ENCODE measurements at regions not wholly inside any gene's neighbourhood (a gene's known extent, or its start where the extent isn't known, plus 50 kb on each side); places are given as distances from the start of the nearest gene placed in this dataset.

DNA sequence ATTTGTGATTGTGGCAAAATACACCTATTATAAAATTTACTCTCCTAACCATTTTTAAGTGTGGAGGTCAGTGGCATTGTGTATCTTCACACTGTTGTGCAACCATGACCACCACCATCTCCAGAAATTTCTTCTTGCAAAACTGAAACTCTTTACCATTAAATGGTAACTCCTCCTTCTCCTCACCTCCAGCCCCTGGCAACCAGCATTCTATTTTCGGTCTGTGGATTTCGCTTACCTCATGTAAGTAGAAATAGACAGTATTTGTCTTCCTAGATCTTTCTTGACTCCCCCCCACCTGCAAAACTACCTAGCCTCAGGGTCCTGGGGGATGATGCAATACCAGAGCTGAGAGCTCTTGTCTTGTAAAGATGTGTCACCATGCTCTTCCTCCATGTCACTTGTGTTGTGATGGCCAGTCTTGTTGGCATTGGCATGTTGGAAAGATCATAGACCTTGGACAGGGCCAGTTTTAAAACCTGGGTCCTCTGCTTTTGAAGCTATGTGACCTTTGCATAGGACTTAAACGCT is 71.1 kb upstream of the EMX2 start:
- Histone ChIP-seq H3K27ac (ENCODE audit: low read depth, low read length) (no peak overlapping the region), H3K9ac (ENCODE audit: low read length) (no peak overlapping the region), H3K4me3 (ENCODE audit: low read depth, low read length) (no peak overlapping the region), H3K4me1 (ENCODE audit: control insufficient read depth, insufficient read depth, low read length) (no peaks in the 10 kb centered on the region), H3K36me3 (ENCODE audit: control insufficient read depth, insufficient read depth, low read length) (no peaks in the 10 kb centered on the region), H3K9me3 (ENCODE audit: control insufficient read depth, insufficient read depth, low read depth, low read length) (no peaks in the 10 kb centered on the region; the same call in 1 of the 2 replicates), H3K27me3 (ENCODE audit: control insufficient read depth, insufficient read depth, low read length) (no peaks in the 10 kb centered on the region)

DNA sequence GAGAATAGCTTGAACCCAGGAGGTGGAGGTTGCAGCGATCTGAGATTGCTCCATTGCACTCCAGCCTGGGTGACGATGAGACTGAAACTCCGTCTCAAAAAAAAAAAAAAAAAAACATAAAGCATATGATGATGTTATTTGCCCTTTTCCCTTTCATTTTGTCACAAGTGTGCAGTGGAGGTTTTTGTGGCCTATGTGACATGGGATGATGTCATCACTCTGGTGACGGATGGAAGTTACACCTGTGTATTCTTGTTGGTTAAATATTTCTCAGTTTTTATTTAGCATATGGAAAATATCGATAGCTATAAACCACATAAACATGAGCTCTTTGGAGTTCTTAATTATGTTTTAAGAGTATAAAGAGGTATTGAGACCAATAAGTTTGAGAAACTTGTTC is 71.8 kb upstream of the EMX2 start:
- Histone ChIP-seq H3K27me3 (ENCODE audit: control insufficient read depth, insufficient read depth, low read length) (no peaks in the 10 kb centered on the region), H3K4me1 (ENCODE audit: control insufficient read depth, insufficient read depth, low read length) (no peaks in the 10 kb centered on the region), H3K4me3 (ENCODE audit: low read depth, low read length) (no peak overlapping the region), H3K9me3 (ENCODE audit: control insufficient read depth, insufficient read depth, low read depth, low read length) (no peaks in the 10 kb centered on the region), H3K27ac (ENCODE audit: low read depth, low read length) (no peak overlapping the region), H3K36me3 (ENCODE audit: control insufficient read depth, insufficient read depth, low read length) (no peaks in the 10 kb centered on the region), H3K9ac (ENCODE audit: low read length) (no peak overlapping the region)

DNA sequence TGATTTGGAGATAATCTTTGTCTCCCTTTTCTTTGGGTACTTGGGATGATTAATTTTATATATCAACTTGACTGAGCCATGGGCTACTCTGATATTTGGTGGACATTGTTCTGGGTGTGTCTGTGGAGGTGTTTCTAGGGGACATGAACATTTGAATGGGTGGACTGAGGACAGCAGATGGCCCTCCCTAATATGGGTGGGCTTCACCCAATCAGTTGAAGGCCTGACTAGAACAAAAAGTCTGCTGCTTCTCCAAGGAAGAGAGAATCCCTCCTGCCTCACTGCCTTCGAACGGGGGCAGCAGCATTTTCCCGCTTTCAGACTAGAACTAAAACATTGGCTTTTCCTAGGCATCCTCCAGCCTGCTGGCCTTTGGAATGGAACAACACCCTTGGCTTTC is 73.9 kb upstream of the EMX2 start:
- Histone ChIP-seq H3K27me3 (ENCODE audit: control insufficient read depth, insufficient read depth, low read length) (no peaks in the 10 kb centered on the region), H3K4me1 (ENCODE audit: control insufficient read depth, insufficient read depth, low read length) (no peaks in the 10 kb centered on the region), H3K9ac (ENCODE audit: low read length) (no peak overlapping the region), H3K36me3 (ENCODE audit: control insufficient read depth, insufficient read depth, low read length) (no peaks in the 10 kb centered on the region), H3K9me3 (ENCODE audit: control insufficient read depth, insufficient read depth, low read depth, low read length) (no peaks in the 10 kb centered on the region), H3K4me3 (ENCODE audit: low read depth, low read length) (no peak overlapping the region), H3K27ac (ENCODE audit: low read depth, low read length) (no peak overlapping the region)

DNA sequence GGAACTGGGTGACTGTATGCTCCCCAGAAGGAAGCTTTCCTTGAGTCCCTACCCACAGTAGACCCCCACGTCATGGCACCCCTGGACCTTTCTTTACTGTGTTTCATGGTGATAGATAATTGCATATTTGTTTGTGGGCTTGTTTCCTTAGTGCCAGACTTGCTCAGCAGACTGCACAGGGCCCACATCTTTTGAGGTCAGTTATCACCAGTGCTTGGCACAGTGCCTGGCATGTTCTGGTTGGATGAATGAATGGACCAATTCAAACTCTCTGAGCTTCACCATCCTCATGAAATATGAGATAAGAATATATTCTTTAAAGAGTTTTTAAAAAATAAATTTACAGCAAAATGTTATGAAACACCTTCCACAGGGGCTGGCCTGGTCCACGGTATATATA is 78.4 kb upstream of the EMX2 start:
- H3K27me3 ChIP-seq (ENCODE audit: control insufficient read depth, insufficient read depth, low read length): no peaks in the 10 kb centered on the region
- H3K36me3 ChIP-seq (ENCODE audit: control insufficient read depth, insufficient read depth, low read length): no peaks in the 10 kb centered on the region
- no peak overlapping the region for H3K27ac ChIP-seq (ENCODE audit: low read depth, low read length)

DNA sequence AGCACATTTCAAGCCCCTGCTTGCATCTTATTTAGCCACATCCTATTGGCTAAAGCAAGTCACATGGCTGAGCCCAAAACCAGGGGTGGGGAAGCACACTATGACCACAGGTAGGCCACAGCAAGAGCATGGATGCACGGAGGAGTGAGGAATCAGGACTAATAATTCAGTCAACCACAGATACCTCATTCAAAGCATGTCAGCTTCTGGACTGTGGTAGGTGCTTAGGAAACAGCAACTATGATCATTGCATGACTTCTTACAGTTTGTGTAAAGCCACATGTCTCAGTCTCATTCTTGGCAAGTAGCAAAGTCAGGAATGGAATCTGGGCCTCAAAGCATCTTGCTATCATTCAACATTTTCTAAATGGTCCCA is 79.0 kb upstream of the EMX2 start:
- Histone ChIP-seq H3K36me3 (ENCODE audit: control insufficient read depth, insufficient read depth, low read length) (no peaks in the 10 kb centered on the region), H3K4me1 (ENCODE audit: control insufficient read depth, insufficient read depth, low read length) (peaks cover 8% of the 10 kb centered on the region; the same call in 1 of the 2 replicates), H3K27me3 (ENCODE audit: control insufficient read depth, insufficient read depth, low read length) (no peaks in the 10 kb centered on the region), H3K4me3 (ENCODE audit: low read depth, low read length) (no peak overlapping the region), H3K27ac (ENCODE audit: low read depth, low read length) (no peak overlapping the region), H3K9me3 (ENCODE audit: control insufficient read depth, insufficient read depth, low read depth, low read length) (peaks cover 7% of the 10 kb centered on the region; the same call in 1 of the 2 replicates), H3K9ac (ENCODE audit: low read length) (no peak overlapping the region)

More for the DNA sequence above, 78.4 kb upstream of the EMX2 start:
- peaks cover 8% of the 10 kb centered on the region; the same call in 1 of the 2 replicates for H3K4me1 ChIP-seq (ENCODE audit: control insufficient read depth, insufficient read depth, low read length)
- peaks cover 7% of the 10 kb centered on the region; the same call in 1 of the 2 replicates for H3K9me3 ChIP-seq (ENCODE audit: control insufficient read depth, insufficient read depth, low read depth, low read length)
- H3K9ac ChIP-seq (ENCODE audit: low read length): no peak overlapping the region
- no peak overlapping the region for H3K4me3 ChIP-seq (ENCODE audit: low read depth, low read length)

DNA sequence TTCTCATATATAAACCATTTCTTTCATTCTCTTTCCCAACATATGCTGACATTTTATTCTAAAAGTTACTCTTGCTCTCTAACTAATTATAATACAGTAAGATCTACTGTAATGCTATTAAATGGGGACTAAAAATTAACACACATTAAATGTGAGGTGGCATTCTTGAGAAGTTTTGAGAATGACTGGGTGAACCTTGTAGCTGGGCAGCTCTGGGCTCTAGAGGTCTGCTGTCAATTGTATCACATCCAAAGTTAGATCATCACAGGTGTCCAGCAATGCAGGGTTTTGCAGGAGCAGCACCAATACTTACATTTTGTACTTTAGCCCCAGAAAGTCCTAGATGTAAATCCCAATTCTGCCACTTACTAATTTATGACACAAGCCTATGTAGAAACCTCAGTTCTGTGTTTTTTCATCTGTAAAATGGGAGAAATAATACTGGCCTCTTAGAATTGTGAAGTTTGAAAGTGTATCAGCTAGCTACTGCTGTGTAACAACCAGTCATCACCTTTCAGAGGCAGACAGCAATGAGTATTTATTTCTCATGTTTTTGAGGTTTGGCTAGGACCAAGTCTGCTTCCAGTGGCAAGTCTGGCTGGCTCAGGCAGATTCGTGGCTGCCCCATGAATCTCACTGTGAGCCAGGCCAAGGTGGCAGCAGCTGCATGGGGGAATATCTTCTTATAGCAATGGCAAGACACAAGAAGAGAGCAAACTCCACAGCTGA is 79.6 kb upstream of the EMX2 start:
- no peaks in the 10 kb centered on the region for H3K27me3 ChIP-seq (ENCODE audit: control insufficient read depth, insufficient read depth, low read length)
- no peaks in the 10 kb centered on the region for H3K36me3 ChIP-seq (ENCODE audit: control insufficient read depth, insufficient read depth, low read length)
- H3K4me1 ChIP-seq (ENCODE audit: control insufficient read depth, insufficient read depth, low read length): peaks cover 8% of the 10 kb centered on the region; the same call in 1 of the 2 replicates
- no peak overlapping the region for H3K27ac ChIP-seq (ENCODE audit: low read depth, low read length)
- peaks cover 7% of the 10 kb centered on the region; the same call in 1 of the 2 replicates for H3K9me3 ChIP-seq (ENCODE audit: control insufficient read depth, insufficient read depth, low read depth, low read length)
- no peak overlapping the region for H3K9ac ChIP-seq (ENCODE audit: low read length)
- no peak overlapping the region for H3K4me3 ChIP-seq (ENCODE audit: low read depth, low read length)

DNA sequence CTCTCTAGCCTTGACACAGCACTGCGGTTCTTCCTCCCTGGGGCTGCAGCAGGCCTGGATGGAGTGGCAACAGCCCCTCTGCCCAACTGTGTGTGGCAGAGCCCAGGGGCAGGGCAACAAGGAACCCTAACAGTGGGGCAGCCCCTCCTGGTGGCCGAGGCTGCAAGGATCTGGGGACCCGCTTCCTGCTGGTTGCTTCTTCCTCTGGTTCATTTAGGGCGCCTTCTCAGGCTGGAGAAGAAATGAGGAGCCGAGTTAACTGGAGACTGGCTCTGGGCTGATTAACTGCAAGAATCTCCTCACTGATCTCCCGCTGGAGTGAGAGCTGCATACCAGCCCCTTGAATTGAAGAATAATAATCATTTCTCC is 80.1 kb upstream of the EMX2 start:
- Histone ChIP-seq H3K4me3 (ENCODE audit: low read depth, low read length) (no peak overlapping the region), H3K36me3 (ENCODE audit: control insufficient read depth, insufficient read depth, low read length) (no peaks in the 10 kb centered on the region), H3K9me3 (ENCODE audit: control insufficient read depth, insufficient read depth, low read depth, low read length) (peaks cover 7% of the 10 kb centered on the region; the same call in 1 of the 2 replicates), H3K27me3 (ENCODE audit: control insufficient read depth, insufficient read depth, low read length) (no peaks in the 10 kb centered on the region), H3K27ac (ENCODE audit: low read depth, low read length) (no peak overlapping the region), H3K9ac (ENCODE audit: low read length) (no peak overlapping the region), H3K4me1 (ENCODE audit: control insufficient read depth, insufficient read depth, low read length) (peaks cover 8% of the 10 kb centered on the region; the same call in 1 of the 2 replicates)

DNA sequence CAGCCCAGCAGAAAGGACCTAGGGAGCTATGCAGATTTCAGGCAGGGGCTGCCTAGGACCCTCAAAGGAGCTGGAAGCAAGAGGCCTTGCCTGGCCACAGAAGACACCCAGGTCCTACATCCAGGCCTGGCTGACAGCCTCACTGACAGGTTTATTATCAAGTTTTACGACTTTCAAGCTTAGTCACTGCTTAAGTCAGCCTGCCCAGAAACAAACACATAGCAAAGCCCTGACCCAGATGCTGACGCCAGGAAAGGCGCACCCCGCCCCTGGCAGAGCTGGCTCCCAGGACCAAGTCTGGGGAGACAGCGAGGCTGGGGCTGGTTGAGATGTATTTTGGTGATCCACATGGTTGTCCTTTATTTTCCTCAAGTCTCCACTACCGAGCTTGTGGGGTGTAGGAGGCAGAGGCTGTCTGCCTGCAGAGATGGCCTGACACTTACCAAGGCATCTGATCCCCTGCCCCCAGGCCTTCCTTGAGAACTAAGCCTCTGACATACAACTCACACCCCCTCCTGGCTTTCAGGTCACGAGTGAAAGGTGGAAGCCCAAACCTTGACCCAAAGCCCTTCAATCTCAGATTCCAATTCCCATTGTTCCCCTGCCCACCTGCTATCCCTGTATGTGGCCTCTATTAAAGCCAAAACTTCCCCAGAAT is 80.7 kb upstream of the EMX2 start:
- H3K36me3 ChIP-seq (ENCODE audit: control insufficient read depth, insufficient read depth, low read length): no peaks in the 10 kb centered on the region
- H3K27me3 ChIP-seq (ENCODE audit: control insufficient read depth, insufficient read depth, low read length): no peaks in the 10 kb centered on the region
- no peak overlapping the region for H3K9ac ChIP-seq (ENCODE audit: low read length)
- H3K4me3 ChIP-seq (ENCODE audit: low read depth, low read length): no peak overlapping the region
- H3K27ac ChIP-seq (ENCODE audit: low read depth, low read length): no peak overlapping the region
- peaks cover 13% of the 10 kb centered on the region; the same call in 1 of the 2 replicates for H3K4me1 ChIP-seq (ENCODE audit: control insufficient read depth, insufficient read depth, low read length)
- H3K9me3 ChIP-seq (ENCODE audit: control insufficient read depth, insufficient read depth, low read depth, low read length): peaks cover 7% of the 10 kb centered on the region; the same call in 1 of the 2 replicates

DNA sequence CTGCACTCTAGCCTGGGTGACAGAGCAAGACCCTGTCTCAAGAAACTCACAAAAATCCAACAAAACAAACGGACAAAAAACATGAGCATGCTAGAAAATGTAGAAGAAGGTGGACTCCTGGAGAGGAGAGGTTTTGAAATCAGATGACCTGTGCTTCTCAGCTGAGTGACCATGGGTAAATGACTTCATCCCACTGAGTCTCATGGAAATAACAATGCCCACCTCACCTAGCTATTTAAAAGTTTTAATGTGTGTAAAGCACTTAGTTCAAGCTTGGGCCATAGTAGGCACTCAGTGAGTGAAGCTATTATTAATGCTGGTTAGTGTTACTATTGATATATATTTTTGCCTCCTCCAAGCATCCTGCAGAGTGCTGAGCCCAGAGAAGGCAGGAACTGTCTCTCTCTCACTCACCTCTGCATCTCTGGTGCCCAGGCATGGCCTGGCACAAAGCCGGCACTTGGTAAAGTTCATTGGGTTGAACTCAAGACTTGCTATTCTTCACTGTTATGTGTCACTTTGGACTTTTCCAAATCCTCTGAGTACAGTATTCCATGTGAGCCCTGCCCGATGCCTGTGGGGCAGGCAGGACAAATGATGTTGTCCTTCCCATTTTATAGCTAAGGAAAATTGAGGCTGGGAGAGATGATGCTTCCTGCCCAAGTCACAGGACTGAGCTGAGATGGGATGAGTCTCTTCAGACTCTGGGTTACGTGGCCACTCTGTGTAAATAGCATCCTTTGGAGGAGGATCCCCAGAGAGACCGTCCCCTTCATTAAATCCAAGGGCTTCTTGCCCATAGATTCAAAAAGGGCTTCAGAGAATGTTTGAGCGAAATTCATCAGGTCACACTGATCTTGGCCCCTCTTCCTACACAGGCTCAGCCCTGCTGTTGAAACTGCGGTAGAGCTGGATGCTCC is 81.4 kb upstream of the EMX2 start:
- Histone ChIP-seq H3K9me3 (ENCODE audit: control insufficient read depth, insufficient read depth, low read depth, low read length) (peaks cover 7% of the 10 kb centered on the region; the same call in 1 of the 2 replicates), H3K4me3 (ENCODE audit: low read depth, low read length) (no peak overlapping the region), H3K27ac (ENCODE audit: low read depth, low read length) (no peak overlapping the region), H3K27me3 (ENCODE audit: control insufficient read depth, insufficient read depth, low read length) (no peaks in the 10 kb centered on the region), H3K36me3 (ENCODE audit: control insufficient read depth, insufficient read depth, low read length) (no peaks in the 10 kb centered on the region), H3K9ac (ENCODE audit: low read length) (no peak overlapping the region), H3K4me1 (ENCODE audit: control insufficient read depth, insufficient read depth, low read length) (peaks cover 13% of the 10 kb centered on the region; the same call in 1 of the 2 replicates)

DNA sequence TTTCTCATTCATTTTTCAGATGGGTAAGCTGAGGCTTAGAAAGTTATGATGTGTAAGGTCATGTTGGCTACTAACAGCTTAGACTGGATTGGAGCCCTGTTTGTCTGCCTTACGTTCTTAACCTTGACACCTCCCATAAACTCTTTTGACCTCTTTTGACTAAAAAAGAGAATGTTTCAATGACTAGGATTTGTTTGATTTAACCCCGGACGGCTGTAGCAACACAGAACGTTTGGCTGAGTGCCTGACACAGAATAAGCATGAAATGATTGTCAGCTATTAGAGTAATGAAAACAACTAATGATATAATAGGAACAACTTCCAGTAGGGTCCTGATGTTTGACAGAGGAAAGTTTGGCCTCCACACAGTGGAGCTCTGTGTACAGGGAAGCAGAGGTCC is 83.3 kb upstream of the PDZD8 start:
- Histone ChIP-seq H3K9ac (ENCODE audit: low read length) (no peak overlapping the region), H3K9me3 (ENCODE audit: control insufficient read depth, insufficient read depth, low read depth, low read length) (peaks cover 18% of the 10 kb centered on the region), H3K36me3 (ENCODE audit: control insufficient read depth, insufficient read depth, low read length) (no peaks in the 10 kb centered on the region), H3K4me3 (ENCODE audit: low read depth, low read length) (no peak overlapping the region), H3K4me1 (ENCODE audit: control insufficient read depth, insufficient read depth, low read length) (peaks cover 13% of the 10 kb centered on the region; the same call in 1 of the 2 replicates), H3K27me3 (ENCODE audit: control insufficient read depth, insufficient read depth, low read length) (no peaks in the 10 kb centered on the region), H3K27ac (ENCODE audit: low read depth, low read length) (no peak overlapping the region)

All from HUES6 (cell line).